Tibial nerve (tissue), 4 donors: ENCODE measurements at regions not wholly inside any gene's neighbourhood (a gene's known extent, or its start where the extent isn't known, plus 50 kb on each side); places are given as distances from the start of the nearest gene placed in this dataset.

Experiments
- DNase-seq, 2 donors: peaks; one replicate each; pipeline ENCODE4 v3.0.0-alpha.2; 2019; ENCODE audit warnings: low spot score in 2 of 2
- H3K27ac ChIP-seq, 4 donors: fragments of 200-600 bp; sonication (generic) in 3 of 4; one replicate each; pipeline ENCODE4 v1.5.1; 2017 to 2019; ENCODE audit warnings: mild to moderate bottlenecking in 1 of 4
- H3K27me3 ChIP-seq, 2 donors: fragments of 200-600 bp; sonication (generic) in 1 of 2; one replicate each; pipeline versions ENCODE4 v1.5.1 to v1.6.0; 2017 to 2019
- H3K36me3 ChIP-seq, 3 donors: fragments of 200-600 bp; sonication (generic); one replicate each; pipeline ENCODE4 v1.5.1; 2018 to 2019
- H3K4me1 ChIP-seq, 4 donors: fragments of 200-600 bp; sonication (generic) in 3 of 4; one replicate each; pipeline ENCODE4 v1.5.1; 2017 to 2019
- H3K4me3 ChIP-seq, 4 donors: fragments of 200-600 bp; sonication (generic) in 3 of 4; one replicate each; pipeline ENCODE4 v1.5.1; 2017 to 2019; ENCODE audit warnings: mild to moderate bottlenecking in 1 of 4, moderate library complexity in 1 of 4
- H3K9me3 ChIP-seq, 4 donors: fragments of 200-600 bp; sonication (generic) in 3 of 4; one replicate each; pipeline ENCODE4 v1.5.1; 2017 to 2019
- EP300 ChIP-seq, 2 donors: sonication (generic); formaldehyde crosslinking; IDR thresholded peaks; one replicate each; pipeline ENCODE4 v1.6.1; 2017; ENCODE audit warnings: antibody characterized with exemption in 2 of 2, mild to moderate bottlenecking in 1 of 2
- POLR2A ChIP-seq, 2 donors: fragments of 450-650 bp; IDR thresholded peaks; one replicate each; pipeline ENCODE4 v1.6.1; 2017; ENCODE audit warnings: antibody characterized with exemption in 2 of 2, mild to moderate bottlenecking in 2 of 2, moderate library complexity in 2 of 2
- WGBS, 2 donors: methylation state at CpG; one replicate each; pipeline ENCODE4 v1.1.5; 2018; 5-methylcytosine and 5-hydroxymethylcytosine counted together
- TF ChIP-seq, protein P1 (sequence below), 5 experiments: fragments of 200-600 bp in 3 of 5; fragments of 450-650 bp in 2 of 5; sonication (generic) in 3 of 5; IDR thresholded peaks; one replicate each; pipeline ENCODE4 v1.5.1; 2016 to 2019; ENCODE audit warnings: antibody characterized with exemption in 5 of 5, mild to moderate bottlenecking in 3 of 5, moderate library complexity in 2 of 5

DNA sequence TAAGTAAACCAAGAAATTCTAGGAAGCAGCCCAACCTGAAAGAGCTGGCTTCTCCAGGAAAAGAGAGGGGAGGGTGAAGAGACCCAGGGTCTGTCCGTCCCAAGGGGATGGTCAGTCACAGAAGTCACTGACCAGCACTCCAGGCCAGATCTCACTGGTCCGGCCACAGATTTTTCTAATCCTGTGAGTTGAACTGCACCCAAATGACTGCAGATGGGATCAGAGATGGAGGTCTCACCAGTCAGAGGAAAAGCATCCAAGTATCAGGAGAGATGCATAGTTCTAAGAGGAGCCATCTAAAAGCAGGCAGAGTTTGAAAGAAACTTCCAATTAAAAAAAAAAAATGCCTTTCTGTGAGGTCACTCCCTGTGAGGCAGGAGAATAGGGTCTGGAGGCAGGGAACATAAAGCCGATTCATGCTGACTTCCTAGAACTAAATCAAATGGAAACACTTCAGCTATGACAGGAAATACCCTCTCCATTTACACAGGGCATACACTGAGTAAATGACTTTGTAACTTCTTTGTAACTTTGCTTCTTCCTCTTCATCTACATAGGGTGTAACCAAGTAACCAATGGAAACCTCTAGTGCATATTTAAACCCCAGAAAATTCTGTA is 144.5 kb downstream of the CCDC34 start:
- H3K36me3 ChIP-seq, result no peaks in the 10 kb centered on the region
- no peak overlapping the region for H3K4me3 ChIP-seq
- TF ChIP-seq, protein P1, sequence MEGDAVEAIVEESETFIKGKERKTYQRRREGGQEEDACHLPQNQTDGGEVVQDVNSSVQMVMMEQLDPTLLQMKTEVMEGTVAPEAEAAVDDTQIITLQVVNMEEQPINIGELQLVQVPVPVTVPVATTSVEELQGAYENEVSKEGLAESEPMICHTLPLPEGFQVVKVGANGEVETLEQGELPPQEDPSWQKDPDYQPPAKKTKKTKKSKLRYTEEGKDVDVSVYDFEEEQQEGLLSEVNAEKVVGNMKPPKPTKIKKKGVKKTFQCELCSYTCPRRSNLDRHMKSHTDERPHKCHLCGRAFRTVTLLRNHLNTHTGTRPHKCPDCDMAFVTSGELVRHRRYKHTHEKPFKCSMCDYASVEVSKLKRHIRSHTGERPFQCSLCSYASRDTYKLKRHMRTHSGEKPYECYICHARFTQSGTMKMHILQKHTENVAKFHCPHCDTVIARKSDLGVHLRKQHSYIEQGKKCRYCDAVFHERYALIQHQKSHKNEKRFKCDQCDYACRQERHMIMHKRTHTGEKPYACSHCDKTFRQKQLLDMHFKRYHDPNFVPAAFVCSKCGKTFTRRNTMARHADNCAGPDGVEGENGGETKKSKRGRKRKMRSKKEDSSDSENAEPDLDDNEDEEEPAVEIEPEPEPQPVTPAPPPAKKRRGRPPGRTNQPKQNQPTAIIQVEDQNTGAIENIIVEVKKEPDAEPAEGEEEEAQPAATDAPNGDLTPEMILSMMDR (IDR thresholded peaks at IDR 0.05), result no peak
- TF ChIP-seq EP300 (IDR thresholded peaks at IDR 0.05) (no peak), POLR2A (IDR thresholded peaks at IDR 0.05) (no peak)
- no peaks in the 10 kb centered on the region for H3K27me3 ChIP-seq
- 53 to 56% methylated on average over 3 of the region's 3 CpGs for WGBS, 2 donors
- peaks cover 0 to 20% (median 0%) of the 10 kb centered on the region in 4 donors for H3K4me1 ChIP-seq
- no peaks in the 10 kb centered on the region for H3K9me3 ChIP-seq
- H3K27ac ChIP-seq, result no peak overlapping the region
- DNase-seq, result no peak

DNA sequence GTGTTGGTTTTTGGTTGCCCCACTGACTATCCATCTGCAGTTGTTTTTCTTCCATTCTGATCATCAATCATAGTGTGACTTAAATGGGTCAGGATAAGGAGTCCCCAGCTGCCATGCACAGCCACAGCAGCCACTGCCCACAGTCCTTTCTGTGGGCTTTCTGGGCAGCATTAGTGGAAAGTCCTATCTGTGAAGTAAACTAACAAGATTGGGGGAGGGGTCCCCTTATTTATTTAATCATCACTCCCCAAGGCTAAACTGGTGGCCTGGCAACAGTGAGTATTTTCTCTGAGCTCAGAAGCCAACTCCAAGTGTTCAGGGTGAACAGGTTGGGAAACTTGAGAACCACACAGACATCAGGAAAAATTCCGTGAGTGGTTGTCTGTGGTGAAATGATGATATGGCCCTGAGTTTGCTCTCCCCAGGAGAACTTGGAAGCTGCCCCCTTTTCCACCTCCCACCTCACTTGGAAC is 145.0 kb downstream of the CCDC34 start:
- Histone ChIP-seq H3K4me3 (no peak overlapping the region), H3K27ac (no peak overlapping the region), H3K27me3 (no peaks in the 10 kb centered on the region), H3K36me3 (no peaks in the 10 kb centered on the region), H3K9me3 (no peaks in the 10 kb centered on the region), H3K4me1 (peaks cover 0 to 26% (median 0%) of the 10 kb centered on the region in 4 donors)
- 82 to 89% methylated on average over 1 of the region's 1 CpG for whole genome bisulfite sequencing, 2 donors
- no peak for DNase-seq
- TF ChIP-seq POLR2A (IDR thresholded peaks at IDR 0.05) (no peak), EP300 (IDR thresholded peaks at IDR 0.05) (no peak)
- TF ChIP-seq, protein P1 (IDR thresholded peaks at IDR 0.05), result no peak

DNA sequence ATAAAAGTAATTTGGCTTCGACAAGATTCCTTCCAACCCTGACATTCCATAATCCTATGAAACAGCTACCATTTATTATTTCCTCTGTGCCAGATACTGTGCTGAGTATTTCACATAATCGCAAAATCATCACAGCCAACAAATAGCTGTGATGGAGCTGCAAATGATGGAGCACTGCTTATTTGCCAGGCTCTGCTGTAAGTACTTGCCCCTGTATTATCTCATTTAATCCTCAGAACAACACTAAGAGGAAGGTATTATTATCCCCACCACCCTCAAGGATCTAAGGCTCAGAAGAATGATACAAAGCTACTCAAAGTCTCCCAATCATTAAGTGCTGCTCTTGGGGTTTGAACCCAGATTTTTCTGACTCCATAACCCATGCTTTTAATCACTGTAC is 145.5 kb downstream of the CCDC34 start:
- H3K27ac ChIP-seq, result no peak overlapping the region
- no peak for DNase-seq

DNA sequence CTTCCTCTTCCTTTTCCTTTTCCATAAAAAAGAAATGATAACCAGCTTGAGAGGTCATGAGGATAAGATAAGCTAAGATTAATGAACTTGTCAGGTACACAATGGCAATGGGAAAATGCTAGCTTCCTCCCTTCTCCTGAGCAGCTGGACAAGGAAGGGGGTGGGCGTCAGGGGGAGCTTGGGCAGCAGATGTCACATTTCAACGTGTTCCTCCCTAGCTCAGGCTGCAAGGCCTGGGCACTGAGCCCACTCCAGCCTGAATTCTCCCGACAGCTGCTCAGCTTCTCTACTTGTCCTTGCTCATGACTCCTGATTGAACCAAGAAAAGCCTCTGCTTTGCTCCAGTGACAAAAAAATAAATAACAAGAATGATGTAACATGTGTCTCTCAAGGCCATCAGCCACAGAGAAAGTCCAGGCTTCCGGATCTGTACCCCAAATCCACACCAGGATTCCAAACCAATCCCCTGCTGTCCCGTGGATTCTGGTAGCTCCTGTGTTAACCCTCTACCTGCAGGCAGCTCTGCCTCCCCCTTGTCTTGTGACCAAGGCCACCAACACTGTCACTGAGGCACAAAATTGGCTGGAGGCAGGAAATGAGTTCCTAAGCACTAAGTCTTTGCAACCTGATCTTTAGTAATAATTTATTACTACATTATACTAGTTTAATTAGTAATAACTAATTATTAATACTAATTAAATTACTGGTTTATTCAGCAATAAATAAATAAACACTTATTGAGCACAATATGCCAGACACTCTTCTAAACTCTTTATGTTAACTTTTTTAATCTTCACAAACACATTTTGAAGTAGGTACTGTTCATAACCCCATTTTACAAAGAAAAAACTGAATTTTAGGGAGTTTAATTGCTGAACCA is 146.5 kb downstream of the CCDC34 start:
- no peaks in the 10 kb centered on the region for H3K27me3 ChIP-seq
- no peak overlapping the region for H3K27ac ChIP-seq
- no peak for TF ChIP-seq POLR2A (IDR thresholded peaks at IDR 0.05)
- TF ChIP-seq EP300 (IDR thresholded peaks at IDR 0.05), result no peak
- 28 to 37% methylated on average over 5 of the region's 5 CpGs for WGBS, 2 donors
- H3K4me3 ChIP-seq, result no peak overlapping the region
- no peaks in the 10 kb centered on the region for H3K9me3 ChIP-seq
- H3K36me3 ChIP-seq, result no peaks in the 10 kb centered on the region
- DNase-seq, result no peak
- peaks cover 0 to 29% (median 0%) of the 10 kb centered on the region in 4 donors for H3K4me1 ChIP-seq

More for the DNA sequence above, 145.5 kb downstream of the CCDC34 start:
- Histone ChIP-seq H3K36me3 (no peaks in the 10 kb centered on the region), H3K9me3 (no peaks in the 10 kb centered on the region), H3K4me1 (peaks cover 0 to 29% (median 0%) of the 10 kb centered on the region in 4 donors), H3K4me3 (no peak overlapping the region), H3K27me3 (no peaks in the 10 kb centered on the region)
- TF ChIP-seq POLR2A (IDR thresholded peaks at IDR 0.05), result no peak
- TF ChIP-seq, protein P1 (IDR thresholded peaks at IDR 0.05), result no peak
- no peak for TF ChIP-seq EP300 (IDR thresholded peaks at IDR 0.05)
- 87 to 100% methylated on average over 2 of the region's 2 CpGs for whole genome bisulfite sequencing, 2 donors

DNA sequence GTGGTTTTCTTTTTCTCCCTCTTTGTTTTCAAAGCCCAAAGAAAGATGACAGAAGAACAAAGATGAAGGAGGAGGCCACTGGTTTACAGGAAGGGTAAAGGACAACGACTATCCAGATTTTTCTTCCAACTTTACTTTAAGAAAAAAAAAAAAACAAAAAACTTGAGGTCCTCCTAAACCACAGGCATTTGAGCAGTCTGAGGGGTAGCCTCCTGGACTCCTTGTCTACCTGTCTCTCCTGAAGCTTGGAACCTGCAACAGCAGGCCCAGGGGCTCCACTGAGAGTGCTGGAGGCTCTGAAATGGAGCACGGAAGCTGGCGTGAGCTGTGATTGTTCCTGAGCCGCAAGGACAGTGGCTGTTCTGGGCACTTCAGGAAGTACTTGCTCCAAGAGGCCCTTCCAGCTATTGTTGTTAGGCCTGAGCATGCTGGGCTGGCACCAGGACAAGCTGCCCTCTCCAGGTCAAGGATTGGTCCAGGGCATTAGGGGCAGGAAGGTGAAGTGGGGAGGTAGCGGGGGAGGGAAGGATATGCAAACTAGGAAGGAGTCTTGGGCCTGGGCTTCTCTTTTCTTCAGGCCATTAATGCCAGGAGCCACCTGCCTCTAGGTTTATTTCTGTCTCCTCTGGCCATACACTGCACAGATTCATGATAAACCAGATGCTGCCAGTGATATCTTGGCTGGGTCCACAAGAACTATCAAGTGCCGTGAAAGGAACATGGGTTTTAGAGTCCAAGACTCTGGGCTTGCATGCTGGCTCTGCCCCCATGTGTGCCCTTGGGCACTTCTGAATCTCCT is 147.3 kb downstream of the CCDC34 start:
- Histone ChIP-seq H3K36me3 (no peaks in the 10 kb centered on the region), H3K4me3 (no peak overlapping the region), H3K27ac (no peak overlapping the region), H3K4me1 (peaks cover 0 to 29% (median 0%) of the 10 kb centered on the region in 4 donors), H3K9me3 (no peaks in the 10 kb centered on the region), H3K27me3 (no peaks in the 10 kb centered on the region)
- no peak for DNase-seq
- TF ChIP-seq POLR2A (IDR thresholded peaks at IDR 0.05) (no peak), EP300 (IDR thresholded peaks at IDR 0.05) (no peak)
- TF ChIP-seq, protein P1 (IDR thresholded peaks at IDR 0.05), result no peak
- 77 to 83% methylated on average over 6 of the region's 6 CpGs for WGBS, 2 donors
